ENCODE measurements at regions not wholly inside any gene's neighbourhood (a gene's known extent, or its start where the extent isn't known, plus 50 kb on each side); places are given as distances from the start of the nearest gene placed in this dataset.

DNA sequence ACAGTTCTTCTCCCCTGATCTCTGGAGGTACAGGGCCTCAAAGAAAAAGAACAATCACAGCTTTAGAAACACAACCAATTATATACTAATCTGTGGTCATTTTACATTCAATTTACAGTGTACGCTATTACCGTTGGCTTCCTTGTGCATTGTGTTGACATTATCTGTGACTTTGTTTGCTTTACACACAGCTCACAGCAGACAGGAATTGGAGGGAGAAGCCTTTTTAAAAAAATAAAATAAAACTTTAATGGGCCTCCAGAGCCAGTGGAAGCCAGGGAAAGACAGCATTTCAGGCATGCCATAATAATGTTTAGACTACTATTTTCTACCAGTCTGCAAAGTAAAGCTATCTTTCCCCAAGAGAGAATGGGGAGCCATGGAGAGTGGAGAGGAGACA, 179.0 kb upstream of the ADO start:
- peak; percentile 17 for DNase-seq (ENCODE audit: low spot score)

DNA sequence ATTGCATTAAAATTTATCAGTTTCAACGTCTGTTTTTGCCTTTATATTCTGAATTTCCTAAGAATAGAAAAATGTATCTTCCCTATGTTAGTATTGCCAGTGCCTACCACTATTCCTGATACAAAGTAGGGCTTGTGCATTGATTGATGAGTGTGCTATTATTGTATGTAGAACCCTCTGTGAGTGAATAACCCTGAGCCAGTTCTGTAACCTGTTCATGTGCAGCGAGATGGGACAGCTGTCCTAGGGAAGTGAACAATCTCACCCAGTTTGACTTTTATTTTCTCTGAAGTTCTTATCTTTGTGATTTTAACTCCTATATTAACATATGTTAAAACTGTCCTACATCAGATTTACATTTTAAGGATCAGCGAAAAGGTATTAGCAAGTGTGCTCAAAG, 178.4 kb upstream of the ADO start:
- no peak for DNase-seq (ENCODE audit: low spot score)

DNA sequence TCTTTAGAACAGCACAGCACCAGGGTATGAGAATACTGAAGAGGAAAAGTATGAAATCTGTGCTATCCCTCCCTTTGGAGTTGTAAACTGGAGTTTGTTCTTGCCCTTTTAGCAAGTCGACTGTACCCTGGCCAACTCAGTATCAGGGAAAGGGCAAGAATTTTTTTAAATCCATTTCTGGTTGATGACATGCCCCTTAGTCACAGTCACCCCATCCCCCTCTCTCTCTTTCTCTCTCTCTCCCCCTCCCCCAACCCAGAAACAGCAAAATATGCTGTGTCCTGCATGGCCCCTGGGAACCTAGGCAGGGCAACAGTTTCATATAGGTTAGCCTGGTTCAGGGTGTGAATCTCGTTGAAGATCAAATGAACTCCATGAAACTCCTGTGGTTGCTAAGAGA, 177.7 kb upstream of the ADO start:
- DNase-seq (ENCODE audit: low spot score) = peak; percentile 53

GRCh38 chr10:62627983-62628382, 176.5 kb upstream of the ADO start:
- DNase-seq (ENCODE audit: low spot score) = peak; percentile 17

GRCh38 chr10:62631241-62631640, 173.3 kb upstream of the ADO start:
- DNase-seq (ENCODE audit: low spot score) = no peak

- peak; percentile 26 for DNase-seq (ENCODE audit: low spot score)
Measured at GRCh38 chr10:62632071-62632809, 172.3 kb upstream of the ADO start.

- DNase-seq (ENCODE audit: low spot score) = no peak
Measured at GRCh38 chr10:62633976-62634375, 170.5 kb upstream of the ADO start.

- DNase-seq (ENCODE audit: low spot score) = no peak
Measured at GRCh38 chr10:62634576-62634975, 169.9 kb upstream of the ADO start.

DNA sequence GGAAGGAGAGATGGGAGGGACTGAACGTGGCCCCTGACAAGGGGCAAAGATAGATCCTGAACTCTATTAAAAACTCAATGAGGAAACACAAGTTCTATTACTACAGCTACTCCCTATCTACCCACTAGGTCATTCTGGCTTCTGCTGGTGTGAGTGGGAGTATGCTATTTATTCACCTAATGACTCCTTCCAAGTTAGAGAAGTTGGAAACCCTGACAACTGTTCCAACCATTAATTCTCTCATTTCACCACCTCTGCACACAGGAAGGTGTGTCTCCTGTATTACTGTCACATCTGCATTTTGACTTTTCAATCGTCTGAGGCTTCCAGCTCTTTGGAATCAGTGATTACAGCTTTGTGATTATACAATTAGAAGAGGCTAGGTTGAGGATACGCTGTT, 169.4 kb upstream of the ADO start:
- DNase-seq (ENCODE audit: low spot score) = no peak

GRCh38 chr10:62636825-62637248, 167.7 kb upstream of the ADO start:
- no peak for DNase-seq (ENCODE audit: low spot score)

- DNase-seq (ENCODE audit: low spot score) = peak; percentile 35
Measured at GRCh38 chr10:62637249-62638061, 167.1 kb upstream of the ADO start.

DNA sequence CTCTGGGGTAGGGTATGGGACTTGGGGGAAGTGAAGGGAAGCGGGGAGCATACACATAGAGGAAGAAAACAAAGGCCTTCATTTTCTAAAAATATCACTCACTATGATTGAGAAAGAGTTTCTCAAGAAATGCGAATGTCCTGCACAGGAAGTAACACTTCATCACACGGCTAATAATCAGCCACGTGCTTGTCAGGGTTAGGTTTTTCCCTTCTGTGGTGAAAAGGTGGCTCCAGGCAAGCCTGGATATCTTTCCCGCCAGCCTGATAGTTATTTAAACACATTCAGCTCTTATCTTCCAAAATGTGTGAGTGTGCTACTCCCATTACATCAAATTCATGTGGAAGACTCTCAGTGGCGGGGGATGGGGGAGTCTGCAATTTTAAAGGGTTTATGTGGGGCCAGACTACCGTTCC, 166.4 kb upstream of the ADO start:
- peak; percentile 22 for DNase-seq (ENCODE audit: low spot score)

DNA sequence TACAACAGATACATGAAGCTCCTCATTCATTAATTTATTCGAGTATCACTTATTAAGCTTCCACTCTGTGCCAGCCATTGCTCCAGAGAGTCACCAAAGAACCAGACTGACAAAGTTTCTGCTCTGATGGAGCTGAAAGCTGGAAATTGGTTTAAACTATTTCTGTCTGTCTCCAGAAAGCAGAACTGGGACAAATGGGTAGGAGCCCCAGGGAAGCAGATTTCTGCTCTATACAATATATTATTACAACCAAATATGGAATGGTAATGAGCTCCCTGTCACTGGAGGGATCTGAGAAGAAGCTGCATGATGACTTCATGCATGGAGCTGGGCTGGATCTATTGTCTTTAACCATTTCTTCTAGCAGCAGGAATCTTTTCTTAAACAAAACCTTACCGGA, 165.4 kb upstream of the ADO start:
- DNase-seq (ENCODE audit: low spot score) = no peak

DNA sequence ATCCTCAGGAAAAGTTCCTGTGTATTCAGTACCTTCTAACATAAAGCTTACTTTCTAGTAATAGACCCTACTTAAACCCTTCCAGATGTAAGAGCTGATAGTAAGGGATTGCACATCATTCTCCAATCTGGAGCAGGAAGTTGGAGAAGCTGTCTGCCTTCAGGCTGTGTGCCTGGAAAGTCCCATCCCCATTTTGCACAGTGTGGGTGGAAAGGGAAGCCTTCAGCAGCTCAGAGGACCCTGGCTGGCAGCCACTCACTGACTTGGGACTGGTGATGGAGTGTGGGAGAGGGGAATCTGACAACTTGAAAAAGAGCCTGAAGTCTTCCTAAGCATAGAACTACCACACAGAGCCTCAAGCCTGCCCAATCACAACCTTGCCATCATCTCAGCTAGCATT, 164.1 kb upstream of the ADO start:
- no peak for DNase-seq (ENCODE audit: low spot score)

- DNase-seq (ENCODE audit: low spot score) = no peak
Measured at GRCh38 chr10:62643606-62644587, 160.6 kb upstream of the ADO start.

DNA sequence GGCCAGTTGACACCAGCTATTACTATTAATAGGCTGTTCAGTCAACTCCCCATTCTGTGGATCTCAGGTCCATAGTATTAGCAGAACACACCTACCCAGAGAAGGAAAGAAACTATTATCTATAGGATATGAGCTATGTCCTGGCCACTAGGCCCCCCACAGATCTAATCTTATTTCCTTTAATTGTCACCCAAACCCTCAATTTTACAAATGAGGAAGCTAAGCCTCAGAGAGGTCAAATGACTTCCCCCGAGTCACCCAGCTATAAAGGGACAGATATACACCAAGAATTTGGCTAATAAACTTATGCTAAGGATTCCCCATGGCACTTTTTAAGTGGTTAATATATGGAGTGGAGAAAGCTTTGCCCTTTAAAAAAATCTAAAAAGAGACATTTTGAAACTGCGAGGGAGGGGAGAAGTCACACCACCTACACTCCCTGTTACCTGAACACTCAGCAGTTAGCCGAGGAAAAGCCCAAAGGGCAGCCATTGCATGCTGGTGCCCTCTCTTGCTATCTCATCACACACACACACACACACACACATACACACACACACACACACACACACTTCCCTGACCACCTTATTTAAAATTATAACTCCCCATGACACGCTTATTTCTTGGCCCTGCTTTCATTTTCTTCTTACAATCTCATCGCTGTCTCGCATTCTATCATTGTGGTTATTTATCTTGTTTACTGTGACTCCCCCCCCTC, 157.0 kb upstream of the ADO start:
- no peak for DNase-seq (ENCODE audit: low spot score)

- DNase-seq (ENCODE audit: low spot score) = no peak
Measured at GRCh38 chr10:62648921-62649320, 155.6 kb upstream of the ADO start.

- no peak for DNase-seq (ENCODE audit: low spot score)
Measured at GRCh38 chr10:62650411-62650810, 154.1 kb upstream of the ADO start.

GRCh38 chr10:62651341-62651740, 153.2 kb upstream of the ADO start:
- DNase-seq (ENCODE audit: low spot score) = no peak

DNA sequence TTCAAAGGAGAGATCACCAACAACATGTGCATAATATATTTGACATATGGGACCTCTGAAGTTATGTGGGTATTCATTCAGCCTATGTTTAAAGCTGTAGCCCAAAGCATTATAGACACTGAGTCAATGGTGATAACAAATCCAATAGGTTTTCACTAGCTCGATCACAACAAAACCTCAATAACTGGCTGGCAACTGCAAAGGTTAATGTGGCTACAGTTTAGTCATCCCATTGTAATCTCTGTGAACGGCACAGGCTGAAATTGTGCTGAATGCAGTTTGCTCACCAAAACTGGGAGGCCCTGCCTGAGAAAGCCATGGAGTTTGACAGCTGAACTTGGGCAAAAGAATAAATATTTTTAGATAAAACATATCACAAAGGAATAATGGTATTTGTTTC, 152.4 kb upstream of the ADO start:
- DNase-seq (ENCODE audit: low spot score) = no peak

GRCh38 chr10:62652564-62652963, 152.0 kb upstream of the ADO start:
- no peak for DNase-seq (ENCODE audit: low spot score)

Measured in umbilical cord (tissue), 1 donor.